ENCODE measurements at regions not wholly inside any gene's neighbourhood (a gene's known extent, or its start where the extent isn't known, plus 50 kb on each side); places are given as distances from the start of the nearest gene placed in this dataset.

DNA sequence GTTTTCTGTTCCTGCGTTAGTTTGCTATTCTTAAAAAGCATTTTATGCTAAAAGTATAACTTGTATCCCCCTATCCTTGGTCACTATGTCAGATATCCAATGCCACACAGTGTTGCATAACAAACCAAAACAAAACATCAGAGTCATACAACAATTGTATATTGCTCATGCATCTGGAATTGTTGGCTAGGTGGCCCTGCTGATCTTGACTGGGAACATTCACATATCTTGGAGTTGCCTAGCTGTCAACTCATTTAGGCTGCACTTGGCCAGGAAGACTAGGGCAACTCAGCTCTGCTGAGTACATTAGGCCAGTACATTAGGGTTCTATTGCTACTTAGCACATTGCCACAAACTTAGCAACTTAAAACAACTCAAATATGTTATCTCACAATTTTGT lies 706.5 kb upstream of the UBE2E2 start:
- no peak for DNase-seq

DNA sequence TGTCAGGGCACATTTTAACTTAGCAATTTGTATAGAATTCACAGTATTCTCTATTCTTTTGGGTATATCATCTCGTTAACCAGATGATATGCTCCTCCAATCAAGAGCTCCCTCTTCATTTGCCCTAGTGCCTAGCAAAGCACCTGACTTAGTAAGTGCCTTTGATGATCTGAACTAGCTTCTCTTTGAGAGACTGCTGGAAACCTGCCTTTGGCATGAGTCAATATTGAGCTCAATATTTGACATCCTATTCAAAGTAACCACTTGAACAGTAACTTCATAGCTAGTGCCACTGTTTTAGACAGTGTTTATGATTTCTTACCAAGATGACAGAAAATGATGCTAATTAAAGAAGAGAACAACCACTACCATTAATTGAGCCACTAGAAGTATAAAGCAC lies 696.3 kb upstream of the UBE2E2 start:
- no peak for DNase-seq

- DNase-seq, result no peak
These were observed 695.4 kb upstream of the UBE2E2 start for GRCh38 chr3:22507709-22508108.

DNA sequence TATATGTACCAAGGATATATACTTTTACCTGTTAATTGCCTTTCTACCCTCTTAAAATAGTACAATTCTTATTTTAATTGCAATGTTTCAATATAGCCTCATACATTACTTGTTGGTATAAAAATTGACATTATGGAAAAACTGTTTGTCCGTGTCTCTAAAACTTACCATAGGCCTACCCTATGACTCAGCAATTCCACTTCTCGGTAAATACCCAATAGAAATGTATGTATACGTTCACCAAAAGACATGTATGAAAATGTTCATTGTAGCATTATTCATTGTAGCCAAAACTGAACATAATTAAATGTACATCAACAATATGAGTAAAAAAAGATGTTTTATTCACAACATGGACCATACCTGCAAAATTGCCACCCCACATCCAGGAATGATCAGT lies 679.2 kb upstream of the UBE2E2 start:
- DNase-seq, result no peak

DNA sequence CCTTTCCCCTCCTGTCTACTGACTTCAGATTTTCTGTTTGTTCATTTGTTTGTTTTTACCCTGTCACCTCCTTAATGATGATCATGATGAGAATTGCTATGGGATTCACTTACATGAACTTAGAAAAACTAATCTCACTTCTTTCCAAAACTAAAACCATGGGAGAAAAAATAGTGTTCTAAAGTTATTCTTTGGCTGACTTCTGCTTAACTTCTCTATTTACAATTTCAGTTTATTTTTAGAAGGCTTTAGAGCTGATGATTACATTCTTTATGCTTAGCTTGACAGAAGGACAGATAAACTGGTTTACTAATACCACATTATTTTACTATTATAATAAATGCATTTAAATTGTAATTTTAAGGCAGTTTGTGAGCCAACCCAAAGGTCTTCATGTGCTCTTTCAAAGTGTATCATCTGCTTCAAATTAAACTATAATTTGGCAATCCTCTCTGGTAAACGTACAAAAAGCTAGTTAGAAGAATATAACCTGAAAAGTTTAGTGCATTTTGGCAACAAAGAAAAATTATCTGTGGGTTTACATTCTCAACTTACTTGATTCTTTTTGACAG lies 676.8 kb upstream of the UBE2E2 start:
- DNase-seq, result no peak

DNA sequence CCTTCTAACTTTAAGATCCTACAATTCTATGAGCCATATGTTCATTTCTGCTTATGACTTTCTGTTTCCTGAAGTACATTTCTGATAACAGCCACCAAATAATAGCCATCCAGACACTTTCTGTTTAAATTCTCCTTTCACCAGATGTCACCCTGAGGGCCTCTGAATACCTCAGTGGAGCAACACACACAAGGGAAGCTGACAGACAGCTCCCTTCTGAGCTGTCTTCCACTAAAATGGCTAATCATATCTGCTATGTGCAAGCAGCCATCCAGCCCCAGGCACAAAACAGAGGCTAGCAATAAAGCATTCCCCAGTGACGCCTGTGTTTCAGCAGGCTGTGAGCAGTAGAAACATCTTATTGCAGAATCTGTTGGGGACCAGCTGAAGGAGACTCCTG lies 666.6 kb upstream of the UBE2E2 start:
- no peak for DNase-seq

DNA sequence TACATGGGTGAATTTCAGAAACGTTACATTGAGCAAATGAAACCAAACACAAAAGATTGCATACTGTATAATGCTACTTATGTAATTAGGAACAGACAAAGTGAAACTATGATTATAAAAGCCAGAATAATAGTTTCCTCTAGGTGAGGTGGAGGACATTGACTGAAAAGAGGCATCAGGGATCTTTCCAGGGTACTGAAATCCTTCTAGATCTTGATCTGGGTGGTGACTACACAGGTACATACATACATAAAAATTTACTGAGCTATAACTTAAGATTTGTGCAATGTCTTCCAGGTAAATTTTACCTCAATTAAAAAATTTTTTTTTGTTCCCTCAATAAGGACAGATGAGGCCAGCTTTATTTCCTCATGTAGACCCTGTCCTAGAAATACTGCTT lies 665.6 kb upstream of the UBE2E2 start:
- no peak for DNase-seq

GRCh38 chr3:22542311-22542710 lies 660.8 kb upstream of the UBE2E2 start:
- no peak for DNase-seq

- DNase-seq, result no peak
These were observed 647.2 kb upstream of the UBE2E2 start for GRCh38 chr3:22555753-22556435.

- DNase-seq, result no peak
These were observed 637.7 kb upstream of the UBE2E2 start for GRCh38 chr3:22565393-22565792.

DNA sequence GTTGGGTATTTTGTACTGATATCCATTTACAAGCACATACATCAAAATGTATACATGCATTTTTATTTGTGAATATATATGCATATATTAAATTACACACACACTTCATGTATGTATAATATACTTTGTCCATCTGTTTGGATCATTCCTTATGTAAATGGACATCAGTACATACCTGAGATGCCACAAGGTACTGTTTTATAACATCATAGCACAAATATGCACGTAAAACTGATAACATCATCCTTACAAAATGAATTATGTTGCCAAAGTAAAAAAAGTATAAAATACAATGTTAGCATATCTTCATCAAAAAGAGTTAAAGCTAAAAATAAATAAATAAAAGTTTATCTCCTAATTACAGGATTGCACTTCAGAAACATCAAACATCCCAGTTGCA lies 634.8 kb upstream of the UBE2E2 start:
- DNase-seq, result no peak

- no peak for DNase-seq
These were observed 633.6 kb upstream of the UBE2E2 start for GRCh38 chr3:22569570-22569969.

- no peak for DNase-seq
These were observed 622.1 kb upstream of the UBE2E2 start for GRCh38 chr3:22581007-22581406.

- no peak for DNase-seq
These were observed 620.9 kb upstream of the UBE2E2 start for GRCh38 chr3:22582266-22582665.

GRCh38 chr3:22585504-22585903 lies 617.6 kb upstream of the UBE2E2 start:
- DNase-seq, result no peak

DNA sequence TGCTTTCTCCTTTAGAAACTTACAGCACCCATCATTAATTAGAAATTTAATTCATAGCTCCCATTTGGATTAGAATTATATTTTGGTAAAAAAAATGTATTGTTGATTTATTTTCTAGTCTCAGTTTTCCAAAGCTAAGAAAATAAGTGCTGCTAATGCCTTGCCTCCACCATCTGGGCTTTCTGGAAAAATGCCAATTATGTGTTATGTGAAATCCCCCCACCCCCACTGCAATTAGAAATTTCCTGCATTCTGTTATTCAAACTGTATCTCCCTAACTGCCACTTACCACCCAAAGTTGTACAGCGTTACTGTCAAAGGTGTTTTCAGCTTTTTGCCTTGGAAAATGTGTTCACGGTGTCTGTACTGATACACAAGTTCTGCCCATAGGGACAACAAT lies 617.2 kb upstream of the UBE2E2 start:
- DNase-seq, result no peak

GRCh38 chr3:22587446-22587845 lies 615.7 kb upstream of the UBE2E2 start:
- no peak for DNase-seq

DNA sequence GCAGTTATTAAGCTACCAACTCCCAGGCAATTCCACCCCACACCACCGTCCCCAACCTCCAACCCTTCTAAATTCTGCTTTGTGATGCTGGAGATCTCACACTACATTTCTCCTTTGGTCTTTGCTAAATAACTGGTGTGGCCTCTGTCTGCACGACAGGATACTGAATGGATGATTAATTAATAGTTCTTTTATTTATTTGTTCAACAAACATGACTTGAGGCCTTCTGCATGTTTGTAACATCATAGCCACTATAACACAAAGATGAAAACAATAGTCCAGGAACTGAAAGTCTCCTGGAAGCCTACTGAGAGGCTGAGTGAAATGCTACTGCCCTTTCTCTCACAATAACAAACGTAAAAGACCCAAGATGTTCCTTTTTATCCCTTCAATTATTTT lies 609.5 kb upstream of the UBE2E2 start:
- DNase-seq, result no peak

DNA sequence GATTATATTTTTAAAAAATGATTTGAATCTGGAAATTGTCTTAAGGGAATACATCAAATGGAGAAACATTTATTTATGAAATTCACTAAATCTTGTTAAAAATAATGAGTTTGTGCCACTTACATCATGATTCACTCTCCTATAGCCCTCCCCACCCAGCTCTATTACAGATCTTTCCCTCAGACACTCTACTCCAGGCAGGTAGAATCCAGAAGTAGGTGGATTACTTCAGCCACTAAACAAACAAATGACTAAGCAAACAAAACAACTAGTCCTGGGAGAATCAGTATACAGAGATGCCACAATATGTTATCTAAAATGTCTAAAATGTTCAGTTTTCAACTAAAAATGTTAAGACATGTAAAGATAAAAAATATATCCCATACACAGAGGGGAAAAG lies 608.1 kb upstream of the UBE2E2 start:
- no peak for DNase-seq

DNA sequence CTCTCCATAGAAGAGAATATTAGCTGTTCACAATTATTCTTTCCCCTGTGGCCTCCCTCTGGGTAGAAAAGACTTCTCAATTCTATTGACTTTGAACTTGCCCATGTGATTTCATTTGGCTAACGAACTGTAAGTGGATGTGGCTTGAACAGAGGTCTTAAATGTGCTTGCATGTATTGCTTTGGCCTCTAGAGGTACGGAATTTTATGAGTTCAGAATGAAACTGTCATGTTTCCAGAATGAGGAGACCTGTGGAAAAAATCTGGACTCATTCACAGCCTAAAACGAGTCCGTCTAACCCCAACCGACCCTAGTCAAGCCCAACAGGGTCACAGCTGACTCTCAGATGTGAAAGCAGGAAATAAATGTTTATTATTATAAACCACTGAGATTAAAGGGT lies 596.7 kb upstream of the UBE2E2 start:
- no peak for DNase-seq

DNA sequence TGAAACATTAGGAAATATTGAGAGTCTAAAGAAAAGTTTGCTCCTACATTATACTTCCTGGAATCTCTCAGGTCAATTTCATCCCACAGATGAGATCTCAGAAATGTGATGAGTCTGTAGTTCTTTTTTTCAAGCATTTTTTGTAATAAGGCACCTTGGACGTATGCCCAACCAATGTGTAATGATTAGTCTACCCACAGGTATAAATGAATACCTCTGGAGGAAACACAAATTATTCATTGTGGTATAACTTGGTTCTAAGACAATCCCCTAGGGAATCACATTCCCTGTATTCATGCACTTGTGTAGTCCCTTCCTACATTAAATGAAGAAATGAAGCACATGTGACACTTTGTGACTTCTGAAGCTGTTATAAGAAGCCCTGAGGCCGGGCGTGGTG lies 596.2 kb upstream of the UBE2E2 start:
- DNase-seq, result no peak

DNA sequence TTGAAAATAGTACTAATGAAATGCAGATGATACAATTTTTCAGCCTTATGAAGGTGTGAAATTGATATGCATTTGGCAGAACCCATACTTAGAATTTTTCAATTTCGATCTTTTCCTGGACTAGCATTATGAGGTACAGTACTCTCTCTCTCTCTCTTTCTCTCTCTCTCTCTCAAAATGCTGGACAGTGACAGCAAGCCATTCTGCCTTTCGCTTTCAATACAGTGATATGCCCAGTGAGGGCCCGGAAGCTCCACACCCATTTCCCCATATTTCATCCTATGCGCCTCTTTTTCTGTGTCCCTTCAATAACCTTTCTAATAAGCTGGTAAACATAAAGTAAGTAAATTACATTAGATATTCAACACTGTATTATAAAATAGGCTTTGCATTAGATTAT lies 595.0 kb upstream of the UBE2E2 start:
- no peak for DNase-seq

DNA sequence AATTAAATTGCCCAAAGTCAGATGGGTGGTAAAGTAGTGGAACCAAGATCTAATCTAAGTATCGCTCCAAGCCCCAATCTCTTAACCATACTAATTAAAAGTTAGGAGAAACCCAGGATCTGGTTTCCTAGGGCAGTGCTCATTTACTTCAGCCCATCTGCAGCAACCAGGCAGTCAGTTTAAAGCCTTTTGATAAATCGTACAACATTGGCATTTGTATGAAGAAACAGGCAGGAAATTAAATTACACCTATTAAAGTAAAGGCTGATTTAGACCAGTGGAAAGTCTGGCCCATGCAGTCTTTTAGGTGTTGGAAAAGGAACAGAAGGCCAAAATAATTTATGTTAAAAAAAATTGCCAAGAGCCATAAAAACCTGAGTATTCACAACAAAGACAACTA lies 594.4 kb upstream of the UBE2E2 start:
- no peak for DNase-seq

- no peak for DNase-seq
These were observed 594.0 kb upstream of the UBE2E2 start for GRCh38 chr3:22609139-22609538.

DNA sequence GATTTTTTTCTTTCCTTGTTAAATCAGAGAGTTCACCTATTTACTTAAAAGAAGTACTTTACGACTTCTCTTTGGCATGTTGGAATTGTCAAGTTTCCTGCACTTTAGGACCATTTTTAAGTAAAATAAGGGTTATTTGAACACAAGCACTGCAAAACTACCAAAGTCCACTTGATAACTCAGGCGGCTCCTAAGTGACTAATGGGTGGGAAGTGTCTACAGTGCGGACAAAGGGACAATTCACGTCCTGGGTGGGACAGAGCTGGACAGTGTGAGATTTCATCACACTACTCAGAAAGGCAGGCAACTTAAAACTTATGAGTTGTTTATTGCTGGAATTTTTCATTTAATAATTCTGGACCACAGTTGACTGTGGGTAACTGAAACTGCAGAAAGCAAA lies 590.2 kb upstream of the UBE2E2 start:
- no peak for DNase-seq

Measured in CD4-positive, alpha-beta T cell treated with Interleukin-12 subunit alpha and Interleukin-12 subunit beta, for 1 hour (primary cell).